ENCODE measurements at regions not wholly inside any gene's neighbourhood (a gene's known extent, or its start where the extent isn't known, plus 50 kb on each side); places are given as distances from the start of the nearest gene placed in this dataset.

DNA sequence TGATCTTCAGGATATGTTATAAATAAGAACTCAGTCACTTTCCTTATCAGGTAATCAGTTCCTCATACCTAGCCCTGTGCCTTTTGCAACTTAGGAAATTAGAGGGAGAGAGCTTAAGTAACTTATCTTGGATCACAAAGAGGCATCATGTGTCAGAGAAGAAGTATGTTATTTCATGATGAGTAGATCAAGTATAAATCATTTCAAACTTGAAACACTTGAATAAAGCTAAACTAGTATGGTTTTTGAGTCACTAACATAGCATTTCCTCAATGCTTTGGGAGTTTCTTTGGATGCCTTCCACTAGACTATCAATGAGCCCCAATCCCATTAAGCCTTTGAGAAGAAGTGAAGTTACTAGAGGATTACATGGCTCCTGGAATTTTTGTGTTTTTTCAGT lies 102.6 kb upstream of the TNFAIP3 start:
- peak overlapping the region; percentile 13; the same call in 1 of the 2 replicates for H3K4me2 ChIP-seq (ENCODE audit: low read depth, low read length)
- CTCF ChIA-PET: no interaction called here
- POLR2A ChIA-PET (ENCODE audit: unreplicated experiment): no interaction called here

More for the DNA sequence above, 102.6 kb upstream of the TNFAIP3 start:
- Histone ChIP-seq H3K9ac (ENCODE audit: low read depth, low read length) (no peak overlapping the region), H2BK15ac (ENCODE audit: low read depth, low read length) (0 out of 3 replicates have a peak overlapping the region, but pooled peaks have one; percentile 94), H3K4me1 (ENCODE audit: control insufficient read depth, insufficient read depth, low read length) (peaks cover 17% of the 10 kb centered on the region), H2BK120ac (ENCODE audit: low read depth, low read length) (peak overlapping the region; percentile 51; the same call in 1 of the 2 replicates), H3K9me1 (ENCODE audit: insufficient read depth, low read length) (no peaks in the 10 kb centered on the region; the same call in 1 of the 2 replicates), H2BK20ac (ENCODE audit: low read depth, low read length) (no peak overlapping the region), H3K9me3 (ENCODE audit: control insufficient read depth, insufficient read depth, low read length) (no peaks in the 10 kb centered on the region), H3K56ac (ENCODE audit: extremely low read depth, insufficient read depth, low read length) (no peak overlapping the region), H3K79me1 (ENCODE audit: low read depth in 1 of 2, low read length in 2 of 2) (no peaks in the 10 kb centered on the region), H3K36me3 (ENCODE audit: control insufficient read depth, insufficient read depth, low read length) (no peaks in the 10 kb centered on the region), H2AFZ (replicated peaks; ENCODE audit: low read length, poor library complexity) (no peak overlapping the region), H3K14ac (replicated peaks; ENCODE audit: low read depth, low read length) (no peak overlapping the region), H3K18ac (ENCODE audit: low read depth, low read length) (no peak overlapping the region; the same call in 1 of the 2 replicates), H4K20me1 (ENCODE audit: insufficient read depth, low read length) (no peaks in the 10 kb centered on the region), H3K27me3 (ENCODE audit: control insufficient read depth, insufficient read depth, low read length) (no peaks in the 10 kb centered on the region), H3K23ac (ENCODE audit: low read depth, low read length) (no peak overlapping the region), H3K4me3 (ENCODE audit: insufficient read depth, low read depth, low read length) (no peak overlapping the region), H2AK5ac (ENCODE audit: low read depth, low read length) (no peak overlapping the region), H4K5ac (ENCODE audit: low read depth, low read length) (no peak overlapping the region), H4K8ac (ENCODE audit: low read depth in 2 of 2, low read length in 2 of 2) (no peak overlapping the region), H4K91ac (ENCODE audit: insufficient read depth, low read depth, low read length) (no peak overlapping the region), H2BK5ac (ENCODE audit: low read depth, low read length, poor library complexity, severe bottlenecking) (peak overlapping the region; percentile 46), H2AK9ac (replicated peaks; ENCODE audit: low read depth, low read length, poor library complexity) (no peak overlapping the region), H3K27ac (ENCODE audit: insufficient read depth, low read length) (no peak overlapping the region), H3K4ac (ENCODE audit: low read depth, low read length) (no peak overlapping the region)
- dilution Hi-C loops (cut with HindIII; ENCODE audit: low sequenced_read_pairs, unreplicated experiment) (no loop called here), in situ Hi-C loops (cut with MboI; ENCODE audit: low sequenced_read_pairs) (no loop called here), intact Hi-C loops (cut with micrococcal nuclease) (no loop called here)
- TF ChIP-seq SMC3 (IDR thresholded peaks at IDR 0.05; ENCODE audit: low read depth, low read length) (no peak), ELK1 (IDR thresholded peaks at IDR 0.05; ENCODE audit: borderline replicate concordance, low read depth, low read length) (no peak), CEBPB (IDR thresholded peaks at IDR 0.05; ENCODE audit: low read depth, low read length) (peak; percentile 61; the same call in 1 of the 2 replicates)
- DNase-seq (peak; percentile 83), ATAC-seq (ENCODE audit: low read depth) (peak; percentile 45)
- no TSS peak for BruUV-seq (replicated peaks)
